ENCODE measurements at regions not wholly inside any gene's neighbourhood (a gene's known extent, or its start where the extent isn't known, plus 50 kb on each side); places are given as distances from the start of the nearest gene placed in this dataset.

GRCh38 chr11:115751243-115752015 lies 247.2 kb upstream of the CADM1 start:
- DNase-seq = no peak

- peak; percentile 59 to 82 (median 76) for DNase-seq
Measured at GRCh38 chr11:115745610-115746512, 241.6 kb upstream of the CADM1 start.

- no peak for DNase-seq
Measured at GRCh38 chr11:115745066-115745465, 240.9 kb upstream of the CADM1 start.

- no peak for DNase-seq
Measured at GRCh38 chr11:115743719-115744118, 239.5 kb upstream of the CADM1 start.

- DNase-seq = no peak
Measured at GRCh38 chr11:115741376-115742107, 237.3 kb upstream of the CADM1 start.

- peak in 3 of 4 experiments; percentile 47 to 75 (median 51) for DNase-seq
Measured at GRCh38 chr11:115740324-115740723, 236.1 kb upstream of the CADM1 start.

- no peak for DNase-seq
Measured at GRCh38 chr11:115739878-115740277, 235.7 kb upstream of the CADM1 start.

GRCh38 chr11:115739146-115739545 lies 234.9 kb upstream of the CADM1 start:
- DNase-seq = no peak

- no peak for DNase-seq
Measured at GRCh38 chr11:115737875-115738274, 233.7 kb upstream of the CADM1 start.

GRCh38 chr11:115736146-115736545 lies 231.9 kb upstream of the CADM1 start:
- DNase-seq = no peak

- no peak for DNase-seq
Measured at GRCh38 chr11:115724666-115725065, 220.5 kb upstream of the CADM1 start.

GRCh38 chr11:115722711-115723110 lies 218.5 kb upstream of the CADM1 start:
- DNase-seq = no peak

GRCh38 chr11:115721296-115721995 lies 217.2 kb upstream of the CADM1 start:
- DNase-seq = no peak

GRCh38 chr11:115720602-115721245 lies 216.5 kb upstream of the CADM1 start:
- peak; percentile 41 to 68 (median 56) for DNase-seq

GRCh38 chr11:115718945-115719344 lies 214.7 kb upstream of the CADM1 start:
- DNase-seq = no peak

GRCh38 chr11:115718106-115718505 lies 213.9 kb upstream of the CADM1 start:
- peak; percentile 46 to 73 (median 68) for DNase-seq

GRCh38 chr11:115716601-115717529 lies 212.7 kb upstream of the CADM1 start:
- DNase-seq = peak in 3 of 4 experiments; percentile 29 to 69 (median 47)

- DNase-seq = no peak
Measured at GRCh38 chr11:115716080-115716479, 211.9 kb upstream of the CADM1 start.

GRCh38 chr11:115715251-115715770 lies 211.1 kb upstream of the CADM1 start:
- no peak for DNase-seq

- DNase-seq = no peak
Measured at GRCh38 chr11:115712296-115712695, 208.1 kb upstream of the CADM1 start.

Data from suppressor macrophage (primary cell).